H1 (cell line): ENCODE measurements at regions not wholly inside any gene's neighbourhood (a gene's known extent, or its start where the extent isn't known, plus 50 kb on each side); places are given as distances from the start of the nearest gene placed in this dataset.

Experiments used
- BRCA1 ChIP-seq: IDR thresholded peaks from 2 replicates; pipeline ENCODE4 v1.6.1; 2012; ENCODE audit warnings: low read depth, low read length, improper control_type of control experiment
- EP300 ChIP-seq, 2 experiments: IDR thresholded peaks; 1 replicate in 1 of 2; 2 replicates in 1 of 2; pipeline ENCODE4 v1.6.1; 2011 to 2012; ENCODE audit warnings: low read depth in 2 of 2, low read length in 2 of 2, mild to moderate bottlenecking in 2 of 2, borderline replicate concordance in 1 of 2, inconsistent platforms in 1 of 2, moderate library complexity in 1 of 2
- KDM1A ChIP-seq: fragments of 200-600, 300-600 bp; sonication (generic); IDR thresholded peaks from 2 replicates; pipeline ENCODE4 v1.7.1; 2016; ENCODE audit warnings: mild to moderate bottlenecking, low read length, borderline replicate concordance
- MAFK ChIP-seq: IDR thresholded peaks from 2 replicates; pipeline ENCODE4 v1.6.1; 2012; ENCODE audit warnings: low read depth, mild to moderate bottlenecking, improper control_type of control experiment, low read length
- MAX ChIP-seq: IDR thresholded peaks from 2 replicates; pipeline ENCODE4 v1.6.1; 2012; ENCODE audit warnings: inconsistent platforms
- NANOG ChIP-seq: IDR thresholded peaks from 2 replicates; pipeline ENCODE4 v1.6.1; 2011; ENCODE audit warnings: low read length, low read depth, mild to moderate bottlenecking, inconsistent platforms; ENCODE audit not compliant: insufficient read depth, poor library complexity, severe bottlenecking
- NRF1 ChIP-seq: IDR thresholded peaks from 2 replicates; pipeline ENCODE4 v1.6.1; 2011; ENCODE audit warnings: mild to moderate bottlenecking, low read depth, low read length, improper control_type of control experiment
- POLR2A ChIP-seq, 2 experiments: IDR thresholded peaks; 1 replicate in 1 of 2; 2 replicates in 1 of 2; pipeline ENCODE4 v1.6.1; 2011; ENCODE audit warnings: low read depth in 2 of 2, low read length in 2 of 2, mild to moderate bottlenecking in 2 of 2; ENCODE audit errors: control extremely low read depth in 1 of 2
- POLR2AphosphoS5 ChIP-seq: IDR thresholded peaks from 2 replicates; pipeline ENCODE4 v1.6.1; 2011; ENCODE audit warnings: low read depth, low read length
- RBBP5 ChIP-seq: IDR thresholded peaks from 2 replicates; pipeline ENCODE4 v1.7.1; 2012; ENCODE audit warnings: low read depth, mild to moderate bottlenecking, inconsistent platforms, low read length, moderate library complexity, borderline replicate concordance
- RFX5 ChIP-seq: IDR thresholded peaks from 2 replicates; pipeline ENCODE4 v1.6.1; 2011; ENCODE audit warnings: low read depth, low read length, improper control_type of control experiment, borderline replicate concordance
- SRF ChIP-seq: IDR thresholded peaks from 2 replicates; pipeline ENCODE4 v1.6.1; 2011; ENCODE audit warnings: mild to moderate bottlenecking, low read depth, low read length, moderate library complexity
- TF ChIP-seq, protein P1 (sequence below), 3 experiments: IDR thresholded peaks; 1 replicate in 2 of 3; 2 replicates in 1 of 3; pipeline versions ENCODE4 v1.5.1 to v1.6.1; 2011; ENCODE audit warnings: low read length in 3 of 3, mild to moderate bottlenecking in 3 of 3, inconsistent platforms in 2 of 3, low read depth in 1 of 3, moderate library complexity in 1 of 3; ENCODE audit not compliant: insufficient read depth in 1 of 3; ENCODE audit errors: control extremely low read depth in 1 of 3

- TF ChIP-seq POLR2AphosphoS5 (no peak), KDM1A (no peak), SRF (no peak), RFX5 (no peak), RBBP5 (no peak), BRCA1 (no peak), MAFK (no peak), MAX (no peak), EP300 (IDR thresholded peaks at IDR 0.05; ENCODE audit: borderline replicate concordance in 1 of 2, low read depth in 2 of 2, low read length in 2 of 2) (no peak), NRF1 (no peak), NANOG (no peak), POLR2A (IDR thresholded peaks at IDR 0.05; ENCODE audit: control extremely low read depth in 1 of 2, low read depth in 2 of 2, low read length in 2 of 2) (no peak)
- TF ChIP-seq, protein P1, sequence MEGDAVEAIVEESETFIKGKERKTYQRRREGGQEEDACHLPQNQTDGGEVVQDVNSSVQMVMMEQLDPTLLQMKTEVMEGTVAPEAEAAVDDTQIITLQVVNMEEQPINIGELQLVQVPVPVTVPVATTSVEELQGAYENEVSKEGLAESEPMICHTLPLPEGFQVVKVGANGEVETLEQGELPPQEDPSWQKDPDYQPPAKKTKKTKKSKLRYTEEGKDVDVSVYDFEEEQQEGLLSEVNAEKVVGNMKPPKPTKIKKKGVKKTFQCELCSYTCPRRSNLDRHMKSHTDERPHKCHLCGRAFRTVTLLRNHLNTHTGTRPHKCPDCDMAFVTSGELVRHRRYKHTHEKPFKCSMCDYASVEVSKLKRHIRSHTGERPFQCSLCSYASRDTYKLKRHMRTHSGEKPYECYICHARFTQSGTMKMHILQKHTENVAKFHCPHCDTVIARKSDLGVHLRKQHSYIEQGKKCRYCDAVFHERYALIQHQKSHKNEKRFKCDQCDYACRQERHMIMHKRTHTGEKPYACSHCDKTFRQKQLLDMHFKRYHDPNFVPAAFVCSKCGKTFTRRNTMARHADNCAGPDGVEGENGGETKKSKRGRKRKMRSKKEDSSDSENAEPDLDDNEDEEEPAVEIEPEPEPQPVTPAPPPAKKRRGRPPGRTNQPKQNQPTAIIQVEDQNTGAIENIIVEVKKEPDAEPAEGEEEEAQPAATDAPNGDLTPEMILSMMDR (IDR thresholded peaks at IDR 0.05; ENCODE audit: control extremely low read depth in 1 of 3, insufficient read depth in 1 of 3, low read depth in 1 of 3, low read length in 3 of 3) = no peak
Observed at GRCh38 chr2:145070703-145071102, 550.8 kb upstream of the ZEB2 start.
